Kidney tubule cell (primary cell): ENCODE measurements at regions not wholly inside any gene's neighbourhood (a gene's known extent, or its start where the extent isn't known, plus 50 kb on each side); places are given as distances from the start of the nearest gene placed in this dataset.
"Not testable (repeated sequence)": the region's sequence is repeated elsewhere in the genome, so short reads cannot be mapped to it uniquely, and the experiment has no call there.

ENCODE experiments used
- DNase-seq: peaks from one replicate; pipeline ENCODE4 v3.0.0-alpha.2; 2018; ENCODE audit warnings: low spot score

GRCh38 chrX:117680286-117680685 is 436.3 kb downstream of the KLHL13 start:
- peak; percentile 79 for DNase-seq

GRCh38 chrX:117653396-117653795 is 463.2 kb downstream of the KLHL13 start:
- peak; percentile 77 for DNase-seq

- no peak for DNase-seq
These were observed 471.0 kb downstream of the KLHL13 start for GRCh38 chrX:117645639-117646038.

GRCh38 chrX:117641913-117642656 is 474.5 kb downstream of the KLHL13 start:
- no peak for DNase-seq

- DNase-seq: no peak
These were observed 479.8 kb downstream of the KLHL13 start for GRCh38 chrX:117636826-117637225.

GRCh38 chrX:117633277-117633676 is 483.3 kb downstream of the KLHL13 start:
- no peak for DNase-seq

GRCh38 chrX:117628381-117628780 is 488.2 kb downstream of the KLHL13 start:
- no peak for DNase-seq

- DNase-seq: no peak
These were observed 505.8 kb downstream of the KLHL13 start for GRCh38 chrX:117610806-117611205.

GRCh38 chrX:117610049-117610448 is 506.6 kb downstream of the KLHL13 start:
- DNase-seq: no peak

GRCh38 chrX:117607561-117607960 is 509.0 kb downstream of the KLHL13 start:
- no peak for DNase-seq

- DNase-seq: not testable (repeated sequence)
These were observed 510.5 kb downstream of the KLHL13 start for GRCh38 chrX:117606101-117606500.

GRCh38 chrX:117570160-117570559 is 546.5 kb downstream of the KLHL13 start:
- no peak for DNase-seq

- DNase-seq: no peak
These were observed 548.4 kb downstream of the KLHL13 start for GRCh38 chrX:117568238-117568637.

- no peak for DNase-seq
These were observed 572.7 kb downstream of the KLHL13 start for GRCh38 chrX:117543885-117544284.

GRCh38 chrX:117539090-117539418 is 577.6 kb downstream of the KLHL13 start:
- no peak for DNase-seq

GRCh38 chrX:117538178-117539089 is 578.2 kb downstream of the KLHL13 start:
- peak; percentile 77 for DNase-seq

- DNase-seq: no peak
These were observed 584.3 kb downstream of the KLHL13 start for GRCh38 chrX:117532339-117532738.

GRCh38 chrX:117522725-117523700 is 593.6 kb downstream of the KLHL13 start:
- no peak for DNase-seq

GRCh38 chrX:117517994-117518393 is 598.6 kb downstream of the KLHL13 start:
- no peak for DNase-seq

GRCh38 chrX:117511379-117511778 is 605.2 kb downstream of the KLHL13 start:
- no peak for DNase-seq

GRCh38 chrX:117510453-117510852 is 606.2 kb downstream of the KLHL13 start:
- peak; percentile 13 for DNase-seq

- DNase-seq: no peak
These were observed 608.6 kb downstream of the KLHL13 start for GRCh38 chrX:117508021-117508420.
